ENCODE measurements at regions not wholly inside any gene's neighbourhood (a gene's known extent, or its start where the extent isn't known, plus 50 kb on each side); places are given as distances from the start of the nearest gene placed in this dataset.

- H2AFZ ChIP-seq (ENCODE audit: low read depth), result no peak overlapping the region
- no peak for DNase-seq
- H4K20me1 ChIP-seq (ENCODE audit: insufficient read depth), result no peaks in the 10 kb centered on the region
- no peaks in the 10 kb centered on the region for H3K9me2 ChIP-seq
- WGBS (ENCODE audit: low lambda C conversion rate), result 81% methylated on average over 13 of the region's 16 CpGs
- no peak overlapping the region for H3K27ac ChIP-seq (ENCODE audit: low read depth in 2 of 2, low read length in 1 of 2)
- H3K4me3 ChIP-seq (ENCODE audit: low read depth in 2 of 2, low read length in 1 of 2), result no peak overlapping the region
- H3K4me2 ChIP-seq, result no peak overlapping the region
- ChIA-PET POLR2A (no interaction called here), CTCF (interaction anchor here (1.1 kb wide), 1 partner anchor 18 kb away, joined by 3 read pairs; no protein-coding TSS in a partner anchor)
- H3K4me1 ChIP-seq (ENCODE audit: control insufficient read depth in 1 of 2, insufficient read depth in 2 of 2, low read depth in 1 of 2, low read length in 1 of 2), result no peaks in the 10 kb centered on the region
- H3K27me3 ChIP-seq (ENCODE audit: insufficient read depth), result no peaks in the 10 kb centered on the region; the same call in 1 of the 2 replicates
- no peaks in the 10 kb centered on the region for H3K79me2 ChIP-seq (ENCODE audit: insufficient read depth)
- no peaks in the 10 kb centered on the region for H3F3A ChIP-seq (replicated peaks; ENCODE audit: insufficient read depth)
- H3K9me3 ChIP-seq, result no peaks in the 10 kb centered on the region
- H3K36me3 ChIP-seq (replicated peaks in 1 of 2; ENCODE audit: control insufficient read depth in 1 of 2, insufficient read depth in 2 of 2, low read length in 1 of 2), result no peaks in the 10 kb centered on the region
- TF ChIP-seq FOXJ3 (CRISPR knock-in tag; IDR thresholded peaks at IDR 0.05) (no peak), SMC3 (IDR thresholded peaks at IDR 0.05; ENCODE audit: low read depth, low read length) (no peak), RFX5 (IDR thresholded peaks at IDR 0.05; ENCODE audit: low read length) (no peak), TCF12 (IDR thresholded peaks at IDR 0.05) (no peak), EP300 (IDR thresholded peaks at IDR 0.05; ENCODE audit: borderline replicate concordance in 1 of 2, low read depth in 1 of 2, low read length in 1 of 2) (no peak)
- no peak overlapping the region for H3K9ac ChIP-seq
Observed at GRCh38 chr2:238691596-238692491, 156.0 kb upstream of the TWIST2 start.

GRCh38 chr2:238692562-238692961, 155.3 kb upstream of the TWIST2 start:
- no peak overlapping the region for H3K4me3 ChIP-seq (ENCODE audit: low read depth in 2 of 2, low read length in 1 of 2)
- no peaks in the 10 kb centered on the region for H3F3A ChIP-seq (replicated peaks; ENCODE audit: insufficient read depth)
- H2AFZ ChIP-seq (ENCODE audit: low read depth), result no peak overlapping the region
- H3K27ac ChIP-seq (ENCODE audit: low read depth in 2 of 2, low read length in 1 of 2), result no peak overlapping the region
- no peak overlapping the region for H3K4me2 ChIP-seq
- no peaks in the 10 kb centered on the region for H4K20me1 ChIP-seq (ENCODE audit: insufficient read depth)
- ChIA-PET CTCF (interaction anchor here (1.1 kb wide), 1 partner anchor 17 kb away, joined by 3 read pairs; no protein-coding TSS in a partner anchor), POLR2A (no interaction called here)
- H3K27me3 ChIP-seq (ENCODE audit: insufficient read depth), result no peaks in the 10 kb centered on the region; the same call in 1 of the 2 replicates
- no peaks in the 10 kb centered on the region for H3K9me2 ChIP-seq
- H3K79me2 ChIP-seq (ENCODE audit: insufficient read depth), result no peaks in the 10 kb centered on the region
- TF ChIP-seq YY1 (IDR thresholded peaks at IDR 0.05; ENCODE audit: low read depth), result no peak
- no peak for TF ChIP-seq SMC3 (IDR thresholded peaks at IDR 0.05; ENCODE audit: low read depth, low read length)
- TF ChIP-seq GATA2 (CRISPR knock-in tag; IDR thresholded peaks at IDR 0.05), result no peak
- no peak for TF ChIP-seq NRF1 (IDR thresholded peaks at IDR 0.05; ENCODE audit: low read depth, low read length)
- no peak for TF ChIP-seq USF1 (IDR thresholded peaks at IDR 0.05; ENCODE audit: borderline replicate concordance, low read depth)
- no peak for TF ChIP-seq TEAD4 (IDR thresholded peaks at IDR 0.05; ENCODE audit: borderline replicate concordance, insufficient read depth)
- TF ChIP-seq TCF12 (IDR thresholded peaks at IDR 0.05), result no peak
- TF ChIP-seq JUND (IDR thresholded peaks at IDR 0.05), result no peak
- no peak for TF ChIP-seq MXI1 (IDR thresholded peaks at IDR 0.05; ENCODE audit: low read depth, low read length)
- TF ChIP-seq EZH2phosphoT487 (IDR thresholded peaks at IDR 0.05; ENCODE audit: borderline replicate concordance, low read depth), result no peak
- no peak for TF ChIP-seq ELF1 (IDR thresholded peaks at IDR 0.05)
- TF ChIP-seq CHD2 (IDR thresholded peaks at IDR 0.05; ENCODE audit: low read length, partially characterized antibody), result no peak
- no peak for TF ChIP-seq FOXM1 (IDR thresholded peaks at IDR 0.05; ENCODE audit: low read depth)
- no peak for TF ChIP-seq REST (IDR thresholded peaks at IDR 0.05; ENCODE audit: low read depth, low read length)
- TF ChIP-seq TAF1 (IDR thresholded peaks at IDR 0.05; ENCODE audit: borderline replicate concordance, low read depth, low read length), result no peak
- no peak for TF ChIP-seq IRF3 (IDR thresholded peaks at IDR 0.05; ENCODE audit: low read depth, low read length)
- no peak for TF ChIP-seq RAD21 (IDR thresholded peaks at IDR 0.05; ENCODE audit: low read length)
- no peak for TF ChIP-seq POLR2AphosphoS5 (IDR thresholded peaks at IDR 0.05; ENCODE audit: low read depth, low read length)
- WGBS (ENCODE audit: low lambda C conversion rate), result 82% methylated on average over 6 of the region's 7 CpGs
- no peaks in the 10 kb centered on the region for H3K9me3 ChIP-seq
- no peaks in the 10 kb centered on the region for H3K36me3 ChIP-seq (replicated peaks in 1 of 2; ENCODE audit: control insufficient read depth in 1 of 2, insufficient read depth in 2 of 2, low read length in 1 of 2)
- no peaks in the 10 kb centered on the region for H3K4me1 ChIP-seq (ENCODE audit: control insufficient read depth in 1 of 2, insufficient read depth in 2 of 2, low read depth in 1 of 2, low read length in 1 of 2)
- no peak for DNase-seq
- no peak overlapping the region for H3K9ac ChIP-seq

Measured in SK-N-SH (cell line).